PC-3 (cell line): ENCODE measurements at regions not wholly inside any gene's neighbourhood (a gene's known extent, or its start where the extent isn't known, plus 50 kb on each side); places are given as distances from the start of the nearest gene placed in this dataset.

Experiments
- EZH2 ChIP-seq: fragments of 300-600 bp; sonication (generic); IDR thresholded peaks from one replicate; pipeline ENCODE4 v1.6.1; 2017; ENCODE audit warnings: antibody characterized with exemption, mild to moderate bottlenecking, low read length; ENCODE audit not compliant: unreplicated experiment
- TF ChIP-seq, protein P1 (sequence below): fragments of 300-600 bp; sonication (generic); conservative IDR thresholded peaks from 2 replicates; pipeline ENCODE4 v1.5.1; 2017; ENCODE audit warnings: antibody characterized with exemption, low read depth, mild to moderate bottlenecking, low read length

DNA sequence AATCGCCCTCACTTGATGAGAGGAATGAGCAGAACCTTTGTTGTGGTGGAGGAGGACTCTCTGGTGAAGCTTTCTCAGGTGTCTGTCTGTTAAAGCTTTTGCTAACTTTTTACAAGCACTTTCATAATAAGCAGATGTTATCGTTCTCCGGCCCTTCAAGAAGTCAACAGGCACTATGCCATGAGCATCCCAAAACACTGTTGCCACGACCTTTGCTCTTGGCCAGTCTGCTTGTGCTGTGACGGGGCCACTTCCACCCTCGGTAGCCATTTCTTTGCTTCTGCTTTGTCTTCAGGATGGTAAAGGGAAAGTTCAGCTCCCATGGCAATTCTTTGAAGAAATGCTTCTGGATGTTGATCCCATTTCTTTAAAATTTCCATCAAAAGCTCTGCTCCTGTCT, 93.5 kb upstream of the ANKRD10 start:
- no peak for TF ChIP-seq EZH2
- TF ChIP-seq, protein P1, sequence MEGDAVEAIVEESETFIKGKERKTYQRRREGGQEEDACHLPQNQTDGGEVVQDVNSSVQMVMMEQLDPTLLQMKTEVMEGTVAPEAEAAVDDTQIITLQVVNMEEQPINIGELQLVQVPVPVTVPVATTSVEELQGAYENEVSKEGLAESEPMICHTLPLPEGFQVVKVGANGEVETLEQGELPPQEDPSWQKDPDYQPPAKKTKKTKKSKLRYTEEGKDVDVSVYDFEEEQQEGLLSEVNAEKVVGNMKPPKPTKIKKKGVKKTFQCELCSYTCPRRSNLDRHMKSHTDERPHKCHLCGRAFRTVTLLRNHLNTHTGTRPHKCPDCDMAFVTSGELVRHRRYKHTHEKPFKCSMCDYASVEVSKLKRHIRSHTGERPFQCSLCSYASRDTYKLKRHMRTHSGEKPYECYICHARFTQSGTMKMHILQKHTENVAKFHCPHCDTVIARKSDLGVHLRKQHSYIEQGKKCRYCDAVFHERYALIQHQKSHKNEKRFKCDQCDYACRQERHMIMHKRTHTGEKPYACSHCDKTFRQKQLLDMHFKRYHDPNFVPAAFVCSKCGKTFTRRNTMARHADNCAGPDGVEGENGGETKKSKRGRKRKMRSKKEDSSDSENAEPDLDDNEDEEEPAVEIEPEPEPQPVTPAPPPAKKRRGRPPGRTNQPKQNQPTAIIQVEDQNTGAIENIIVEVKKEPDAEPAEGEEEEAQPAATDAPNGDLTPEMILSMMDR, result no peak
